DMS53 (cell line): ENCODE measurements at regions not wholly inside any gene's neighbourhood (a gene's known extent, or its start where the extent isn't known, plus 50 kb on each side); places are given as distances from the start of the nearest gene placed in this dataset.

Source experiments
- DNase-seq: peaks from one replicate; lab custom pipeline; 2025; lab: John Stamatoyannopoulos, UW

DNA sequence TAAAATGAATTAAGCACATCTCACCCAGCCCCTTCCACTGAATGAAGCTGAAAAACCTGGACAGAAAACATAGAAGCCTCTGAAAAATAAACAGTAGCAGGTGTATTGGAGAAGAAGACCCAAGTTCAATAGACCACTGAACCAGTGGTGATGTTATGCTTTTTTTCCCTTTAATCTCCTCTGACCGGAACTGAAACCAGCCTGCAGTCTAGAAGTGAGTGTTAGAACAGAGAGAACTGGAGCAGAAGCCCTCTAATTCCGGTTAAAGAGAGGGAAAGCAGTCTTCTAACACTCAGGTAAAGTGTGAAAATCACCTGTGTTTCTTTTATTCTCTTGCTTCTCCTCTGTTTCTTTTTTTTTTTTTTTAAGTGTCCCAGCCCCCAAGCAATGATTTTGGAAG, 83.5 kb upstream of the CCL21 start:
- DNase-seq, result no peak

DNA sequence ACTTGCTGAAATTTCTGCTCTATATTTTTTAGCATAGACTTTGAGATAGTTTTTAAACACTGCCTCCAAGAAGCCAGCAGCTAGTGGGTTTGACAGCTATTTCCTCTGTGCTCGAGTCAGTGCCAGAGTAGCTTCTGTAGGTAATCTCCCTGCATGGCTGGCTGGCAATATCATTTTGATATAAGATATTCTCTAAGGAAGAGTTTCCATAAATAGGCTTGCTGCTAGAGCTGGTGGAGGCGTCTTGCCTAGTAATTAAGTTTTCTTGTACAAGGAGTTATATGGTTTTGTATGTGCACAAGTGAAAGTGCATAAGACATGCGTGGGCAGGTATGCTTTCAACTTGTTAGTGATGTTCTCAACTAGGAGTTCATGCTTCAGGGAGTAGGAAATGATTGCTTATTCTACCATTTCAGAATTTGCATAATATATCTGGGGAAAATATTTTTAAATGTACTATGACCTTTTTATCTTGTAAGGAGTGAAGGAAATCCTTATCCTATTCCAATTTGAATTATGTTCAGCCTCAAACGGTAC, 74.1 kb upstream of the CCL21 start:
- no peak for DNase-seq

DNA sequence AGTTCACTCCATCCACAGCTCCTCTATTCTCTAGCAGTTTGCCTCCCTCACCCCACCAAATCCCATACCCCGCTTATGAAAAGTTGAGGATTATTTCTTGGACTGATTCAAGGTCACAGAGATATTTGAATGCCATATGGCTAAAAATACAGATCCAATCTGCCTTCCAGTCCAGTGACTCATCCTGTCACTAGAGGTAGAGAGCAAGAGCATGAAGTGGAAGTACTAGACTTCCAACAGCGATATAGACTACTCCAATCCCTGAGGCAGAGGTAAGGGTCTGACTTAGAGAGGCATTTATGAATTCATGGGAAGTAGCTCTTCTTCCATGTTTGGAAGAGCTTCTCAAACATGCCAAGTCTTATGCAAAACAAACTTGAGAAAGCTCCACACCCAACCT, 72.4 kb upstream of the CCL21 start:
- peak; percentile 6 for DNase-seq

DNA sequence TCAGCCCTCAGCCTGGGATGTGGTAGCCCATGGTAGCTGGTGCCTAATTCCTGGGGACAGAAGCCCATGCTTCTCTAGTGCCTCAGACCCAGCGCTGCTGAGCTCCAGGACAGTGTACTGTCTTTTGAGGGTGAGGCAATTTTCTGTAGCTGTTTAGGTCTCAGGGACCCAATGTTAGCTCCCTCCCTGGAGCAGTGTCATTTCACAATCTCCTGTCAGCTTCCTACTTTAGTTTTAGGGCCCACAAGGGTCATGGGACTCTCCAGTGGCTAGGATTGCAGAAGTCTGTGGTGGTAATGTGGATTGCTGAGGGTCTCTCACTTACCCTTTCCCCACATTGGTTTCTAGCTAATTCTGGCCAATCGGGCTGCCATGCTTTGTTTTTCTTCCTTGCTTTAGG, 67.7 kb upstream of the CCL21 start:
- DNase-seq, result no peak

DNA sequence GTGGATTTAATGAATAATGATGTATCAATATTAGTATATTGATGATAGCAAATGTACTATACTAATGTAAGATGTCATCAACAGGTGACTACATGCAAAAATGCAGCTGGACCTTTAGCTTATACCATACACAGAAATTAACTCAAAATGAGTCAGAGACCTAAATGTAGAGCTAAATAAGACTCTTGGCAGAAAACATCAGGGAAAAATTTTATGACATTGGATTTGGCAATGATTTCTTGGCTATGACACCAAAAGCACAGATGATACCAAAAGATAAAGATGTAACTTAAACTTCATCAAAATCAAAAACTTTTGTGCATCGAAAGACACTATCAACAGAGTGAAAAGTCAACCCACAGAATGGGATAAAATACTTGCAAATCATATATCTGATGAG, 64.0 kb upstream of the CCL21 start:
- DNase-seq, result no peak

DNA sequence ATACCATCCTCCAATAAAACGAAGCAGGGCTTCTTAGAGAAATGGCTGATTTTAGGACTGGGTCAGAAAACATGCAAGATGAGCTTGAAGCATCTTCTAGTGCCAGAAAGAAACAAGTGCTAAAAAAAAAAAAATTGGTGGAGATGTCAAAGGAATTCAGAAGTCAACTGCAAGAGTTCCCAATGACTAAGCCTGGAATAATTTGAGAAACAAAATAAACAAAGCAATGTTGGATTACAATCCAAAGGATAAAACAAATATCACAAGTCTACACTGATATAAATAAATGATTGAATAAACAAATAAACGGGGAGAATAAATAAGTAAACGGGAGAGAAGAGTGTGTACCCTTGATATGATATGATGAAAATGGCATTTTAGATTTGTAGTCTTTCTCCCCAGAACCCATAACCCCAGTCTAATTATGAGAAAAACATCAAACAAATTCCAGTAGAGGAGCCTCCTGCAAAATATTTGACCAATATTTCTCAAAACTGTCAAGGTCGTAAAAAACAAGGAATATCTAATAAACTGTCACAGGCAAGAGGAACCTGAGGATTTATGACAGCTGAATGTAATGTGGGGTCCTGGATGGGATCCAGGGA, 63.5 kb upstream of the CCL21 start:
- DNase-seq, result no peak

DNA sequence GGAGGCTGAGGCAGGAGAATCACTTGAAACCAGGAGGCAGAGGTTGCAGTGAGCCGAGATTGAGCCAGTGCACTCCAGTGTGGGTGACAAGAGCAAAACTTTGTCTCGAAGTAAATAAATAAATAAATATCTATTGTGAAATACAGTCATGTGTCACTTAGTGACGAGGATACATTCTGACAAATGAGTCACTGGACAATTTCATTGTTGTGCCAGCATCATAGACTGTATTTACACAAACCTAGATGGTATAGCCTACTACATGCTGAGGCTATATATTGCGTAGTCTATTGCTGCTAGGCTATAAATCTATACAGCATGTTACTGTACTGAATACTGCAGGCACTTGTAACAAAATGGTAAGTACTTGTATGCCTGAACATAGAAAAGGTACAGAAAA, 61.1 kb upstream of the CCL21 start:
- DNase-seq, result peak; percentile 29

DNA sequence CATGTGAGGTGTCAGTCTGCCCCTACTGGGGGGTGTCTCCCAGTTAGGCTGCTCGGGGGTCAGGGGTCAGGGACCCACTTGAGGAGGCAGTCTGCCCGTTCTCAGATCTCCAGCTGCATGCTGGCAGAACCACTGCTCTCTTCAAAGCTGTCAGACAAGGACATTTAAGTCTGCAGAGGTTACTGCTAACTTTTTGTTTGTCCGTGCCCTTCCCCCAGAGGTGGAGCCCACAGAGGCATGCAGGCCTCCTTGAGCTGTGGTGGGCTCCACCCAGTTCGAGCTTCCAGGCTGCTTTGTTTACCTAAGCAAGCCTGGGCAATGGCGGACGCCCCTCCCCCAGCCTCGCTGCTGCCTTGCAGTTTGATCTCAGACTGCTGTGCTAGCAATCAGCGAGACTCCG, 57.2 kb upstream of the CCL21 start:
- peak; percentile 4 for DNase-seq

DNA sequence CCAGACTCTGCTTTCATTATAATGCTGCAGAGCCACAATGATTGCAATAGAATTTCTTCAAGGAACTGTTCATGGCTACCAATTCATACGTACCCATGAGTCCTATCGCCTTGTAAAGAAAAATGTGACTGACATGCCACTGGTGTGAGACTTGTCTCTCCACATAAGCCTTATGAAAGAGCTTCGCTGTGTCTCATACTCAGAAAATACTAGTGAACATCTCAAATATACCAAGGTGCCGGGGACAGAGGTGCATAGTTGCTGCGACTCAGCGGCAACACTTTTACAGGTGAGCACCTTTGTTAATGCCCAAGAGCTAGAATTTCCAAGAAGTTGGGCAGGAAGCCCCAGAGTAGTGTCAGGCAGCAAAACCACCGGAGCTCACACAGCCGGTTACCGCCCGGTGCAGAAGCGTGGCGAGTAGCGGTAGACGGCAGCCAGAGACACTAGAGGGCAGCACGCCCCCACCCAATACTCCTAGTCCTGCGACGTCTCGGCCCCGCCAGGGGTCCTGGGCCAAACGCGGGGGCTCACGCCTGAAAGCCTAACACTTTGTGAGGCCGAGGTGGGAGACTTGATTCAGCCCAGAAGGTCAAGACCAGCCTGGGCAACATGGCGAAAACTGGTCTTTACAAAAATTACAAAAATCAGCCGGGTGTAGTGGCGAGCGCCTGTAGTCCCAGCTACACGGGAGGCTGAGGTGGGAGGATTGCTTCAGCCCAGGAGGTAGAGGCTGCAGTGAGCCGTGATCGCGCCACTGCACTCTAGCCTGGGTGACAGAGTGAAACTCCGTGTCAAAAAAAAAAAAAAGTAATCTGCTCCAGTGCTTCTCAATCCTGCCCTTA, 50.5 kb upstream of the CCL21 start:
- DNase-seq, result peak; percentile 63
